ENCODE measurements at regions not wholly inside any gene's neighbourhood (a gene's known extent, or its start where the extent isn't known, plus 50 kb on each side); places are given as distances from the start of the nearest gene placed in this dataset.
"Not testable (repeated sequence)": the region's sequence is repeated elsewhere in the genome, so short reads cannot be mapped to it uniquely, and the experiment has no call there.

DNA sequence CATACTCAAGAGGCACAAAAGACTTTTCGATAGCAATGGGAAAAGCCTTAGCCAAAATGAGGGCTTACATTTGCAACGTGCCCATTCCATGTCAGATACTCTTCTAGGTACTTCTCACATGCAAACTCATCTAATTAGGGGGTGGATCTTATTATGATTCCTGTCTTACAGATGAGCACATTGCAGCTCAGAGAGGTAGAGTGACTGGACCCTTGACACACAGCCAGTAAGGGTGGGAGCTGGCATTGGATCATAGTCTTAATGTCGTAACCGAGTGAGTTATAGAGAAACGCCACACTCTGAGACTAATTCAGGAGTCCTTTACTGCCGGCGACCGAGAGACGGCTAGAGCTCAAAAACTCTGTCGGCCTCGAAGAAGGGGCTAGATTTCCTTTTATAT, 78.8 kb upstream of the GRIN2A start:
- TF ChIP-seq, protein P1, sequence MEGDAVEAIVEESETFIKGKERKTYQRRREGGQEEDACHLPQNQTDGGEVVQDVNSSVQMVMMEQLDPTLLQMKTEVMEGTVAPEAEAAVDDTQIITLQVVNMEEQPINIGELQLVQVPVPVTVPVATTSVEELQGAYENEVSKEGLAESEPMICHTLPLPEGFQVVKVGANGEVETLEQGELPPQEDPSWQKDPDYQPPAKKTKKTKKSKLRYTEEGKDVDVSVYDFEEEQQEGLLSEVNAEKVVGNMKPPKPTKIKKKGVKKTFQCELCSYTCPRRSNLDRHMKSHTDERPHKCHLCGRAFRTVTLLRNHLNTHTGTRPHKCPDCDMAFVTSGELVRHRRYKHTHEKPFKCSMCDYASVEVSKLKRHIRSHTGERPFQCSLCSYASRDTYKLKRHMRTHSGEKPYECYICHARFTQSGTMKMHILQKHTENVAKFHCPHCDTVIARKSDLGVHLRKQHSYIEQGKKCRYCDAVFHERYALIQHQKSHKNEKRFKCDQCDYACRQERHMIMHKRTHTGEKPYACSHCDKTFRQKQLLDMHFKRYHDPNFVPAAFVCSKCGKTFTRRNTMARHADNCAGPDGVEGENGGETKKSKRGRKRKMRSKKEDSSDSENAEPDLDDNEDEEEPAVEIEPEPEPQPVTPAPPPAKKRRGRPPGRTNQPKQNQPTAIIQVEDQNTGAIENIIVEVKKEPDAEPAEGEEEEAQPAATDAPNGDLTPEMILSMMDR (IDR thresholded peaks at IDR 0.05; ENCODE audit: insufficient read depth, low read length, poor library complexity, severe bottlenecking): no peak
- no peak for DNase-seq (ENCODE audit: low read depth)
- Histone ChIP-seq H3K36me3 (ENCODE audit: control insufficient read depth, insufficient read depth, low read length) (no peaks in the 10 kb centered on the region), H3K4me3 (ENCODE audit: low read depth, low read length) (no peak overlapping the region), H3K27me3 (ENCODE audit: control insufficient read depth, insufficient read depth, low read length) (no peaks in the 10 kb centered on the region)

DNA sequence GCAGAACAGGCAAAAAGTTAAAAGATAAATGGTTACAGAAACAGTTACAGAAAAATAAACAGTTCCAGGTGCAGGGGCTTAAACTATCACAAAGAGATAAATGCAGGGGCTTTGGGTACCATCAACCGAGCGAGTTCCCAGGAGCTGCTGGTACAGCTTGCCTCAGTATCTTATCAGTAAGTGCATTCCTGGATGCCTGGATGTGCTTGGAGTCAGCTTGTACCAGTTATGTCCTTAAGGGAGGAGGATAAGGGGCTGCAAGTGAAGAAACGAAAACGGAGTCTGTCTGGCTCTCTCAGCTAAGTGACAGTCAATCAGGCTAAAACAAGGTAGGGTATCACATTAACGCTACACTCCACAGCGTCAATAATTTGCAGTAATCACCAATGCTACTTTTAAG, 79.3 kb upstream of the GRIN2A start:
- not testable (repeated sequence) for H3K4me3 ChIP-seq (ENCODE audit: low read depth, low read length); H3K27me3 ChIP-seq (ENCODE audit: control insufficient read depth, insufficient read depth, low read length); DNase-seq (ENCODE audit: low read depth); H3K36me3 ChIP-seq (ENCODE audit: control insufficient read depth, insufficient read depth, low read length)

DNA sequence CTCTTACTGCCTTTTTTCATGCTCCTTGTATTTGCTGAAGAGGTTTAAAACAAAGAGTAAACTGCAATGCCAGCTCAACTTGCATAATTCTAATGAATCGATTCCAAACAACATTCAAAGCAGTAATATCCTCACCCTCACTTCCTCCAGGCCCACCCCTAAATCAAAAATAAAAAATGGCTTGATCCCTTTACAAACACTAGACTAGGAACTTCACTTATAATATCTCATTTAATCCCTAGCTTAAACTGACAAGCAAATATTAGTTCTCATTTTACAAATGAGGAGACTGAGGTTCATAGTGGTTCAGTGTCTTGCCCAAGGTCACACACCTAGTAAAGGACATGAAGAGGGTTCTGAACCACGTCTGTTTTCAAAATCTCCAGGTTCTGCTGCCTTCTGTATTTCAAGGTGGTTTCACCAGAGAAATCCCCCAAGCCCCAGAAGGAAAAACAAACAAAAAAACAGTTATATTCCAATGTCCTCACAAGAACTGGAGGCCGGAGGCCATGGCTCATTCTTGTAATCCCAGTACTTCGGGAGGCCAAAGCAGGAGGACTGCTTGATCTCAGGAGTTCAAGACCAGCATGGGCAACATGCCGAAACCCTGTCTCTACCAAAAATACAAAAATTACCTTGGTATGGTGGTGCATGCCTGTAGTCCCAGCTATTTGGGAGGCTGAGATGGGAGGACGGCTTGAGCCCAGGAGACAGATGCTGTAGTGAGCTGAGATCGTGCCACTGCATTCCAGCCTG, 80.3 kb upstream of the GRIN2A start:
- Histone ChIP-seq H3K4me3 (ENCODE audit: low read depth, low read length) (no peak overlapping the region), H3K36me3 (ENCODE audit: control insufficient read depth, insufficient read depth, low read length) (no peaks in the 10 kb centered on the region), H3K27me3 (ENCODE audit: control insufficient read depth, insufficient read depth, low read length) (no peaks in the 10 kb centered on the region)
- no peak for DNase-seq (ENCODE audit: low read depth)
- TF ChIP-seq, protein P1 (IDR thresholded peaks at IDR 0.05; ENCODE audit: insufficient read depth, low read length, poor library complexity, severe bottlenecking): no peak

DNA sequence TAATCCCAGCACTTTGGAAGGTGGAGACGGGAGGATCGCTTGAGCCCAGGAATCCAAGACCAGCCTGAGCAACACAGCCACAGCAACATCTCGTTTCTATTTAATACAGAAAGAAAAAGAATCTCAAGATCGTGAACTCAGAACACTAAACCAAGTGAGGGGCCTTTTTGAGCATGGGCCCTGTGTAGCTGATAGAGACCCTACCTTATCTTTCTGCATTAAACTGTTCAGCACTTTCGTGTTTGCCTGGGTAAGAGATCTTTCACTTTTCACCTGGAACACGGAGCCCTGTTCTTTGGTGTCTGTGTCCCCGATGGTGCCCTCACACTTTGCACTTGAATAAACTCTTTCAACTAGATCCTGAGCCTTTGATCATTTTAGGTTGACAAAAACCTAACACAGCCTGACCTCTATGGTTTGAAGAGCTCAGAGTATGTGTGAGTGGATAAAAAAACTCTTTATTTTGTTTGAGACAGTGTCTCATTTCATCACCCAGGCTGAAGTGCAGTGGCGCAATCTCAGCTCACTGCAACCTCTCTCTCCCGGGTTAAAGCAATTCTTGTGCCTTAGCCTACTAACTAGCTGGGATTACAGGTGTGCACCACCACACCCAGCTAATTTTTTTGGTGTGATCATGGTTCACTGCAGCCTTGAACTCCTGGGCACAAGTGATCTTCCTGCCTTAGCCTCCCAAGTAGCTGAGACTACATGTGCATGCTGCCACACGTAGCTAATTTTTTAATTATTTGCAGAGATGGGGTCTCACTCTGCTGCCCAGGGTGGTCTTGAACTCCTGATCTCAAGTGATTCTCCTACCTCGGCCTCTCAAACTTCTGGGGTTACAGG, 83.8 kb upstream of the GRIN2A start:
- DNase-seq (ENCODE audit: low read depth): no peak
- H3K4me3 ChIP-seq (ENCODE audit: low read depth, low read length): no peak overlapping the region
- no peaks in the 10 kb centered on the region for H3K36me3 ChIP-seq (ENCODE audit: control insufficient read depth, insufficient read depth, low read length)
- TF ChIP-seq, protein P1 (IDR thresholded peaks at IDR 0.05; ENCODE audit: insufficient read depth, low read length, poor library complexity, severe bottlenecking): no peak
- no peaks in the 10 kb centered on the region for H3K27me3 ChIP-seq (ENCODE audit: control insufficient read depth, insufficient read depth, low read length)

DNA sequence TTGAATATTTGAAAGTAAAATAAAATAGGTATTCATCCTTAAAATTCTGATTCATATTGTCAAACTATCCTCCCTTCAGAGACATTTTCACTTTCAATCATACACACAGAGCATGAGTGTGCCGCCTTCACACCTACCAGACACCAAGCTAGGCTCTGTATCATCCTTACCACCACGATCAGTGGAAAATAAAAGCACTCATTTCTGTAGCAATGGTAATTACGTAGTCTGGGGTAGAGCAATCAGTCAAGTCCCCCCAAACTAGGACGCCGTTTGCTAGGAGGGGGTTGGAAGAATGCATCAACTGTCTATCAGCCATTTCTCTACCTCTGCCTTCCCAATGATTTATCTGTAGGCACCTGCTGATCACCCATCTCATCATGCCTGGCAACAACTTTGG, 84.6 kb upstream of the GRIN2A start:
- H3K36me3 ChIP-seq (ENCODE audit: control insufficient read depth, insufficient read depth, low read length): no peaks in the 10 kb centered on the region
- H3K27me3 ChIP-seq (ENCODE audit: control insufficient read depth, insufficient read depth, low read length): no peaks in the 10 kb centered on the region
- no peak overlapping the region for H3K4me3 ChIP-seq (ENCODE audit: low read depth, low read length)
- DNase-seq (ENCODE audit: low read depth): no peak
- TF ChIP-seq, protein P1 (IDR thresholded peaks at IDR 0.05; ENCODE audit: insufficient read depth, low read length, poor library complexity, severe bottlenecking): no peak

DNA sequence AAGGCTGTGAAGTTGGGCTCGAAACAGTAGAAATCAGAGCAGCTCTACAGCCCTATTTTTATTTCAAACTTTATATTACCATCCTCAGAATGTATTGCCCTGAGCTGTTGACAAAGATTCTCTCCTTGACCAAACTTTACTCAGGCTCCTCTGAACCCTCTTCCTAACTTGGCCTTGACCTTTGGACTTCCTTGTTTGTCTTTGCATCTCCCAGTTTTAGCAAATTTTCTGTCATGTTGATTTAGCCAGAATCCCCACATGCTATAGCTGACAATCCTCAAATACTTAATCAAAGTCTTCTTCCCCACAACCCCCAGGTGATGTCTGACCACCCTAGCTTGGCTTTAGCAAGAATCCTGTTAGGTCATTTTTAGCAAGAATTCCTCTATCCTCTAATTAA, 87.4 kb upstream of the GRIN2A start:
- TF ChIP-seq, protein P1 (IDR thresholded peaks at IDR 0.05; ENCODE audit: insufficient read depth, low read length, poor library complexity, severe bottlenecking): no peak
- no peak for DNase-seq (ENCODE audit: low read depth)
- Histone ChIP-seq H3K36me3 (ENCODE audit: control insufficient read depth, insufficient read depth, low read length) (no peaks in the 10 kb centered on the region), H3K4me3 (ENCODE audit: low read depth, low read length) (no peak overlapping the region), H3K27me3 (ENCODE audit: control insufficient read depth, insufficient read depth, low read length) (no peaks in the 10 kb centered on the region)

DNA sequence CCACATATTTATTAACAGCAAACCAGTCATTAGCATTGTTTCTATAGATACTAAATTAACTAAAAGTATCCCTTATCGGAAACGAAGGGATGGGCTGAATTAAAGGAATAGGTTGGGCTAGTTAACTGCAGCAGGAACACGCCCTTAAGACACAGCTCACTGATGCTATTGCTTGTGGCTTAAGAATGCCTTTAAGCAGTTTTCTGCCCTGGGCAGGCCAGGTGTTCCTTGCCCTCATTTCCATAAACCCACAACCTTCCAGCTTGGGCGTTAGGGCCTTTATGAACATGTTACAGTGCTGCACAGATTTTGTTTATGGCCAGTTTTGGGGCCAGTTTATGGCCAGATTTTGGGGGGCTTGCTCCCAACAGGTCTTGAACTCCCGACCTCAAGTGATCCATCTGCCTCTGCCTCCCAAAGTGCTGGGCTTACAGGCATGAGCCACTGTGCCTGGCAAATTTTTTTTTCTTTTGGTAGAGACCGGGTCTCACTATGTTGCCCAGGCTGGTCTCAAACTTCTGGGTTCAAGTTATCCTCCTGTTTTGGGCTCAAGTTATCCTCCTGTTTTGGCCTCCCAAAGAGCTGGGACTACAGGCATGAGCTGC, 90.1 kb upstream of the GRIN2A start:
- not testable (repeated sequence) for DNase-seq (ENCODE audit: low read depth); H3K27me3 ChIP-seq (ENCODE audit: control insufficient read depth, insufficient read depth, low read length); H3K4me3 ChIP-seq (ENCODE audit: low read depth, low read length); H3K36me3 ChIP-seq (ENCODE audit: control insufficient read depth, insufficient read depth, low read length)

DNA sequence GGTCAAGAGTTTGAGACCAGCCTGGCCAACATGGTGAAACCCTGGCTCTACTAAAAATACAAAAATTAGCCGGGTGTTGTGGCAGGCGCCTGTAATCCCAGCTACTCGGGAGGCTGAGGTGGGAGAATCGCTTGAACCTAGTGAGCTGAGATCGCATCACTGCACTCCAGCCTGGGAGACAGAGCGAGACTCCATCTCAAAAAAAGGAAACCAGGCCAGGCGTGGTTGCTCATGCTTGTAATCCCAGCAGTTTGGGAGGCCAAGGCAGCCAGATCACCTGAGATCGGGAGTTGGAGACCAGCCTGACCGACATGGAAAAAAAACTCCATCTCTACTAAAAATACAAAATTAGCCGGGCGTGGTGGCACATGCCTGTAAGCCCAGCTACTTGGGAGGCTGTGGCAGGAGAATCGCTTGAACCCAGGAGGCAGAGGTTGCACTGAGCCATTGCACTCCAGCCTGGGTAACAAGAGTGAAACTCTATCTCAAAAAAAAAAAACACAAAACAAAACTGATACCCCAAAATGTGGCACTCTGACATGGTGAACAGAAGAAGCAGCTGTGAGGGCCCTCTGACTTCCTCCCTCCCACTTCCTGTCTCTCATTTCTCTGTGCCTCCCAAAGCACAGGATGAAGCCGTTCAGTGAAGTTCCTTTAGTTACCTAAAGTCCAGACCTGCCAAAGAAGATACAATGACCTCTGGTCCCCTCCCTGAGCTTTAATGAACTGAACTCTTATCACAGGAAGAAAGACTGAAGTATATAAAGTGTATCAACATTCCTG, 93.2 kb upstream of the GRIN2A start:
- H3K4me3 ChIP-seq (ENCODE audit: low read depth, low read length); H3K36me3 ChIP-seq (ENCODE audit: control insufficient read depth, insufficient read depth, low read length); DNase-seq (ENCODE audit: low read depth); H3K27me3 ChIP-seq (ENCODE audit: control insufficient read depth, insufficient read depth, low read length): not testable (repeated sequence)
